RWPE2 (cell line): ENCODE measurements at regions not wholly inside any gene's neighbourhood (a gene's known extent, or its start where the extent isn't known, plus 50 kb on each side); places are given as distances from the start of the nearest gene placed in this dataset.
"Not testable (repeated sequence)": the region's sequence is repeated elsewhere in the genome, so short reads cannot be mapped to it uniquely, and the experiment has no call there.

Source experiments
- ATAC-seq: fragments of 200-7000 bp; cut with Tn5 transposase; 3 replicates; pipeline ENCODE4 v1.9.1; 2021; ENCODE audit warnings: low read depth
- DNase-seq: peaks from one replicate; pipeline ENCODE4 v3.0.0-alpha.2; 2020; ENCODE audit warnings: low spot score
- H3K27ac ChIP-seq: fragments of 450-650 bp; 2 replicates; pipeline ENCODE4 v1.5.1; 2017; ENCODE audit warnings: mild to moderate bottlenecking; ENCODE audit not compliant: poor library complexity, severe bottlenecking
- H3K27me3 ChIP-seq: fragments of 250-450 bp; sonication (Bioruptor Pico); 2 replicates; pipeline ENCODE4 v1.5.1; 2021; ENCODE audit warnings: mild to moderate bottlenecking, moderate library complexity; ENCODE audit not compliant: insufficient read depth, poor library complexity, severe bottlenecking
- H3K36me3 ChIP-seq: fragments of 250-450 bp; sonication (Bioruptor Pico); 2 replicates; pipeline ENCODE4 v1.5.1; 2020; ENCODE audit warnings: low read depth, mild to moderate bottlenecking, moderate library complexity
- H3K4me1 ChIP-seq: fragments of 250-450 bp; sonication (Bioruptor Pico); 2 replicates; pipeline ENCODE4 v1.5.1; 2021; ENCODE audit warnings: mild to moderate bottlenecking, moderate library complexity; ENCODE audit not compliant: insufficient read depth, poor library complexity, severe bottlenecking
- H3K4me3 ChIP-seq: fragments of 250-450 bp; sonication (Bioruptor Pico); 2 replicates; pipeline ENCODE4 v1.5.1; 2021; ENCODE audit warnings: mild to moderate bottlenecking, moderate library complexity; ENCODE audit not compliant: severe bottlenecking
- H3K9me3 ChIP-seq: fragments of 250-450 bp; sonication (Bioruptor Pico); 2 replicates; pipeline ENCODE4 v1.5.1; 2021; ENCODE audit warnings: mild to moderate bottlenecking, moderate library complexity; ENCODE audit not compliant: severe bottlenecking
- CTCF ChIP-seq: fragments of 450-650 bp; IDR thresholded peaks from one replicate; pipeline ENCODE4 v1.5.1; 2017; ENCODE audit warnings: mild to moderate bottlenecking, moderate library complexity; ENCODE audit not compliant: poor library complexity, severe bottlenecking

- ATAC-seq (peak; percentile 98), DNase-seq (peak; percentile 76)
- no peaks in the 10 kb centered on the region for H3K36me3 ChIP-seq
- TF ChIP-seq CTCF: no peak
- H3K27ac ChIP-seq: peak overlapping the region; percentile 75
- H3K9me3 ChIP-seq: no peaks in the 10 kb centered on the region
- H3K4me1 ChIP-seq: peaks cover 26% of the 10 kb centered on the region
- no peak overlapping the region for H3K4me3 ChIP-seq
- no peaks in the 10 kb centered on the region for H3K27me3 ChIP-seq
Measured at GRCh38 chr5:17118631-17119030, 98.8 kb upstream of the BASP1 start.

GRCh38 chr5:17120209-17120608, 97.2 kb upstream of the BASP1 start:
- no peaks in the 10 kb centered on the region for H3K9me3 ChIP-seq
- DNase-seq (no peak), ATAC-seq (no peak)
- no peak for TF ChIP-seq CTCF
- H3K4me1 ChIP-seq: peaks cover 13% of the 10 kb centered on the region
- no peaks in the 10 kb centered on the region for H3K27me3 ChIP-seq
- peak overlapping the region; percentile 75 for H3K27ac ChIP-seq
- no peak overlapping the region for H3K4me3 ChIP-seq
- no peaks in the 10 kb centered on the region for H3K36me3 ChIP-seq

GRCh38 chr5:17121776-17122175, 95.7 kb upstream of the BASP1 start:
- Histone ChIP-seq H3K27ac (no peak overlapping the region), H3K36me3 (no peaks in the 10 kb centered on the region), H3K27me3 (no peaks in the 10 kb centered on the region), H3K4me3 (no peak overlapping the region), H3K4me1 (peaks cover 12% of the 10 kb centered on the region), H3K9me3 (no peaks in the 10 kb centered on the region)
- no peak for TF ChIP-seq CTCF
- no peak for ATAC-seq
- DNase-seq: no peak

GRCh38 chr5:17123010-17123409, 94.4 kb upstream of the BASP1 start:
- Histone ChIP-seq H3K36me3 (no peaks in the 10 kb centered on the region), H3K4me1 (peaks cover 19% of the 10 kb centered on the region), H3K27me3 (no peaks in the 10 kb centered on the region), H3K4me3 (no peak overlapping the region), H3K27ac (no peak overlapping the region), H3K9me3 (no peaks in the 10 kb centered on the region)
- ATAC-seq: no peak
- no peak for DNase-seq
- TF ChIP-seq CTCF: no peak

- not testable (repeated sequence) for H3K4me3 ChIP-seq, H3K27ac ChIP-seq, H3K9me3 ChIP-seq, H3K27me3 ChIP-seq, DNase-seq, H3K36me3 ChIP-seq, ATAC-seq
- H3K4me1 ChIP-seq: peaks cover 18% of the 10 kb centered on the region
Measured at GRCh38 chr5:17123773-17124172, 93.7 kb upstream of the BASP1 start.
